Prostate gland (tissue), 2 donors: ENCODE measurements at regions not wholly inside any gene's neighbourhood (a gene's known extent, or its start where the extent isn't known, plus 50 kb on each side); places are given as distances from the start of the nearest gene placed in this dataset.

ENCODE experiments used
- CTCF ChIP-seq, 4 experiments: fragments of 200-600 bp in 2 of 4; fragments of 450-650 bp in 2 of 4; sonication (generic) in 2 of 4; IDR thresholded peaks; 1 replicate in 3 of 4; 2 replicates in 1 of 4; pipeline ENCODE4 v1.5.1; 2016 to 2019; ENCODE audit warnings: antibody characterized with exemption in 4 of 4, mild to moderate bottlenecking in 2 of 4, moderate library complexity in 2 of 4
- POLR2A ChIP-seq: fragments of 450-650 bp; IDR thresholded peaks from one replicate; pipeline ENCODE4 v1.6.1; 2016; ENCODE audit warnings: antibody characterized with exemption, mild to moderate bottlenecking

GRCh38 chr2:136334967-136335366 lies 217.0 kb upstream of the CXCR4 start:
- TF ChIP-seq CTCF (IDR thresholded peaks at IDR 0.05) (no peak), POLR2A (no peak)
